HG03045 (cell line): ENCODE measurements at regions not wholly inside any gene's neighbourhood (a gene's known extent, or its start where the extent isn't known, plus 50 kb on each side); places are given as distances from the start of the nearest gene placed in this dataset.
"Not testable (repeated sequence)": the region's sequence is repeated elsewhere in the genome, so short reads cannot be mapped to it uniquely, and the experiment has no call there.

Experiments used
- ATAC-seq: cut with Tn5 transposase; IDR thresholded peaks from one replicate; pipeline ENCODE4 v1.9.1; 2021; ENCODE audit warnings: mild to moderate bottlenecking, moderate library complexity; ENCODE audit not compliant: unreplicated experiment

DNA sequence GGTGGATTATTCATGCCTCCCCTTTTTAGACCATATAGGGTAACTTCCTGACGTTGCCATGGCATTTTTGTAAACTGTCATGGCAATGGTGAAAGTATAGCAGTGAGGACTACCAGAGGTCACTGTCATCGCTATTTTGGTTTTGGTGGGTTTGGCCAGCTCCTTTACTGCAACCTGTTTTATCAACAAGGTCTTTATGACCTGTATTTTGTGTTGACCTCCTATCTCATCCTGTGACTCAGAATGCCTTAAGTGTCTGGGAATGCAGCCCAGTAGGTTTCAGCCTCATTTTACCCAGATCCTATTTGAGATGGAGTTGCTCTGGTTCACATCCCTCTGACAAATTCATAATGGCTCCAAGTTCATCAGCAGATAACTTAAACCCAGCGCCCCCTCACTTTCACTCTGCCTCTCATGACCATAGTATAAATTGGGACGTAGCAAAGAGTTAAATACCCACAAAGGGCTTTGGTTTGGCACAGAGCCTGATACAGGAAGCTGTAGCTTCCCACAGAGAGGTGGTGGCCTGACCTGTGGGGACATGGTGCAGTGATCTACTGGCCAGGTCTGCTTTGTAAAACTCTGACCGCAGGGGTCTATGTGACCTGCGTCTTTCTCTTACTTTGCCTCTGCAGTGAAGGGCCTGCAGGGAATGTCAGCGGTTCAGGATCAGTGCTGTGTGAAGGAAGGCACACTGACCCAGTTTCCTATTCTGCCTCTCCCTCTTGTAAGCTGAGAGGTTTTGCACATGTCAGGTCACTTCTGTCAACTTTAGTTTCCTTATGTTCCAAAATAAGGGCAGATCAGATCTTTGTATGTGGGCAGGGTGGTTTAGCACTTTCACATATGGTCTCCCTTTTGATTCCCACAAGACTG lies 78.1 kb upstream of the ZNF644 start:
- no peak for ATAC-seq

DNA sequence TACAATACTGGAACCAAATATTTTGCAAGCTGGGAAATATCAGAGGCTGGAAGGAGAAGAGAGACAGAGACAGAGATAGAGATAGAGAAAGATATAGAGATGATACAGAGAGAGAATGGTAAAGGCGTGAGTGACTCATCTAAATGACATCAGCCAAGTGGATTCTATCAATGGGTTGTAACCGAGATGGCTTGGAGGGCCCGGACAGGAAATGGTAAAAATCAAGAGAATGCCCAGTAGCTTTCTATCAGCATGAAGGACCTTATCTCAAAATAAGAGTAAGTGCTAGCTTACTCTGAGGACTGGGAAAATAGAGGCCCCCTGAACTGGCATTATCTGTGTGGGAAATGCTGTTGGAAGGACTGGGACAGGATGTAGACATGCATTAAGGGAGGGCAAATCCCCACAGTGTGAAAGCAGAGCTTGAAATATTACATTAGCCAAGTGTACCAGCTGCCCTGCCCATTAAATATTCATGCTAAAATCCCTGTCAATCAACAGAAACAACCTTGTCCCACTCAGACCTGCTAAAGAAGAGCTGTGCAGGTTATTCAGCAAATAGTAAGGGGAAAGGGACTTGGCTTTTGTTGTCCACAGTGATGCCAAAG lies 76.6 kb upstream of the ZNF644 start:
- ATAC-seq = no peak

DNA sequence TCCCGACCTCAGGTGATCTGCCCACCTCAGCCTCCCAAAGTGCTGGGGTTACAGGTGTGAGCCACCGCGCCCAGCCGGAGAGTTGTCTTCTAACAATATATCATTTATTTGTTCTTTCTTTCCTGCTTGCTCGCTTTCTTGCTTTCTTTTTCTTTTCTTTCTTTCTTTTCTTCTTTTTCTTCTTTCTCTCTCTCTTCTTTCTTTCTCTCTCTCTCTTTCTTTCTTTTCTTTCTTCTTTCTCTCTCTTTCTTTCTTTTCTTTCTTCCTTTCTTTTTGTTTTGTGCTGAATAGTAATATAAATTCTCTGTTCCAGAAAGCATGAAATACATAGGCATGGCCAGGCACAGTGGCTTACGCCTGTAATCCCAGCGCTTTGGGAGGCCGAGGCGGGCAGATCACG lies 73.5 kb upstream of the ZNF644 start:
- not testable (repeated sequence) for ATAC-seq

DNA sequence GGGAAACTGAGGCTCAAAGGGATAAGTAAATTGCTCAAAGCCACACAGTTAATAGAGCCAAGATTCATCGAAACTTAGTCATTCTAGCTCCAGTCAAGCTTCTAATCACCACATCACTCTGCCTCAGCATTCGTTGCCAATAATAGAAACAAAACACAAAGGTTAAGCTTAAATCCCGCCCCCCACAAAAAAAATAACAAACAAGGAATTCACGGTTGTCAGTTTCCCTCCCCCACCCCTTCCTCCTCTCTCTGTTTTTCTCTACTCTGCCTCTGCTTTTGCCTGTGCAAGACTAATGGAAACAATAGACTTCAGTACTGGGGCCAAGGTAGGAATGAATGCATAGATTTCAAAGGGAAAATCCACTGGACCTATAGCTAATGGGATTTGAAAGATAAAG lies 70.7 kb upstream of the ZNF644 start:
- ATAC-seq = no peak

DNA sequence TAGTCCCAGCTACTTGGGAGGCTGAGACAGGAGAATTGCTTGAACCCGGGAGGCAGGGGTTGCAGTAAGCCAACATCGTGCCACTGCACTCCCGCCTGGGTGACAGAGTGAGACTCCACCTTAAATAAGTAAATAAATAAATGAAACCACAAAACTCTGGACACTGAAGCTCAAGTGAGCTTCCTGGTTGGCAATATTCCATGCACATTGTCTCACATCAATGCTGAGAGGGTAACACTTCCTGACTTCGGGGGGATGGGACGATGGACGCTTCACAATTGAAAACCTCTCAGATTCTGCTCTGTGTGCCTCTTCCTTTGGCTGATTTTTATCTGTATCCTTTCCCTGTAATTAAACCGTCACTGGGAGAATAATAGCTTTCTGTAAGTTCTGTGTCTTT lies 70.0 kb upstream of the ZNF644 start:
- no peak for ATAC-seq

DNA sequence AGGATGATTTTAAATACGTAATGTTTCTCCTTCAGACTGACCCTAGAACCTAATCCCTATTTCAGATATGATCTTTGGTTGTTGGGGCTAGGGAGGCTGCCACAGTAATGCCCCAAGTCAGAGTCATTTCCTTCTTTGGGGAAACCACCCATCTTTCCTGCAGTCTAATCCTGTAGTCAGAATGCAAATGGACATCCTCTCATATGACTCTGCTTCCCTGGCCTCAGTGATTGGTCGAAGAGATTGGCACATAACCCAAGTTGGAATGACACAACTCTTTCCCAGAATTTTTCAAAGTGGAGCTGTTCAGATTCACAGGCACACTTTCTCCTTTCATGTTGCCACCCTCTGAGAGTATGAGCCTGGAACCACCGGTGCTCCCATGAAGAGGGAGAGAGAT lies 58.8 kb upstream of the ZNF644 start:
- ATAC-seq = no peak

DNA sequence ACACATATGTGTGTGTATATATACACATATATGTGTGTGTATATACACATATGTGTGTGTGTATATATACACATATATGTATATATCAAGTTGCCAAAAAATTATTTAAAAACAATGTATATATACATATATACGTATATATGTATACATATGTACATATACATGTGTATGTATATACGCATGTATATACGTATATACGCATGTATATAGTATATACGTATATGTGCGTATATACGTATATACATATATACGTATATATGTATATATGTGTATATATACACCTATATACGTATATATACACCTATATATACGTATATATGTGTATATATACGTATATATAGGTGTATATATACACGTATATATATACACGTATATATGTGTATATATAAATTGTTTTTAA lies 57.0 kb upstream of the ZNF644 start:
- no peak for ATAC-seq

DNA sequence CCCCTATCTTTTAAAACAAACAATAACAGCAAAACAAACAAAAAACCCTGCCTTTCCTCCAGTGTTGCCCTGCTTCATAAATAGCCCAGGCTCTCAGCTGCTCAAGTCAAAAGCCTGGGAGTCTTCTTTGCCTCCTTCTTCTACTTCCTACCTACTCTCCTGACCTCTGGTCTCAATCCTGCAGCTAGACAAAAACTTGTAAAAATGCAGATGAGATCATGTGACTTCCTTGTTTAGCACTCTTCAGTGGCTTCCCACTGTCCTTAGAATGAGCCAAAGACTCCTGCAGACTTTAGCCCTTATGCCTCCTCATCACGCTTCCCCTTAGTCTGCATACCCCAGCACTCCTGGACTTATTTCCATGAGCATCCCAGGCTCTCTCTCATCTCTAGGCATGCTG lies 55.0 kb upstream of the ZNF644 start:
- ATAC-seq = no peak

DNA sequence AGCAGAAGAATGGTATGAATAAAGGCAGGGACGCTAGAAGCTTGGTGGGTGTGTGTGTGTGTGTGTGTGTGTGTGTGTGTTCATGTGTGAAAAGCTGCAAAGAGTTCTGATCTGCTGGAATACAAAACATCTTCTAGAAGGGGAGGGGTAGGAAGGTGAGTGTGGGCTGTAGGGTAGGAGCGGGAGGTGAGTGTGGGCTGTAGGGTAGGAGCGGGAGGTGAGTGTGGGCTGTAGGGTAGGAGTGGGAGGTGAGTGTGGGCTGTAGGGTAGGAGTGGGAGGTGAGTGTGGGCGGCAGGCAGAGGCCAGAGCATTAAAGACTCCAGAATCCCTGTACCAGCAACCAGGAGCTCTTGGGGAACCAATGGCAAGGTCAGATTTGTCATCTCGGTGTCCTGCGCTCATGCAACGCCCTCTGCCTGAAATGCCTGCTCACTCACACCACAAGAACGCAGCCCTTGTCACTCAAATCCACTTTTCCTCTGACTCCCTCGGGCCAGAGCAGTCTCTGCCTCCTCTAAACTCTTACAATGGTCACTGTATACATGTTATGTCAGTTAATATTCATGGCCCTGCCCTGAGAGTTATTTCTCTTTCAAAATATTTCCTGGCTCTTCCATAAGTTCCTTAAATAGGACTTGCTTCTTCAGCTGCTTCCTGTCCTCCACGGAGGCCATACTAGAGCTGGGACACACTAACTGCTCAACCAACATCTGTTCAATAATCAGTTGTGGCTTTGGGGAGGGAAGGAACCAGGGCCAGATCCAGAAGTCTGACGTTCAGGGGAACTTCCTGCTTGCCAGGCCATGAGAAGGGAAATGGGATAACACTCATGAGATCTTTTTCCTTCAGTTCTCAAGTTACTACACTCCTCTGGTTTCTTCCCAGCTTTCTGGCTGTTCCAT lies 53.6 kb upstream of the ZNF644 start:
- ATAC-seq = no peak

DNA sequence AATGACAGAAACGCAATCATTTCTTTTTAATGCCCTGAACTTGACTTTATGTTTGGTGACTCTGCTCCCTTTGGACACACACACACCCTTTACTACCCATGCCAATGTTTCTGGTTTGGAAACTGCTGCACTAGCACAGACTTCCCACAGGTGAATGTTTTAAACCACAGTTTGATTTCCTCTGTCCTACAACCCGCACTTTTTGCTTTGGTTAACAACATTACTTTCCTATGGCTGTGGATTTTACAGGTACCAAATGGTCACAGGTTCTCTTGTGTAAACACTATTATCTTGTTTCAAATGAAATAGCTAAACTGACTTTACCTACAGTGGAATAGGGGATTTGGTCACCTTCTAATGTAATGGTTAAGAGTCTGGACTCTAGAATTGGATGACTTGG lies 51.5 kb upstream of the ZNF644 start:
- ATAC-seq = no peak

DNA sequence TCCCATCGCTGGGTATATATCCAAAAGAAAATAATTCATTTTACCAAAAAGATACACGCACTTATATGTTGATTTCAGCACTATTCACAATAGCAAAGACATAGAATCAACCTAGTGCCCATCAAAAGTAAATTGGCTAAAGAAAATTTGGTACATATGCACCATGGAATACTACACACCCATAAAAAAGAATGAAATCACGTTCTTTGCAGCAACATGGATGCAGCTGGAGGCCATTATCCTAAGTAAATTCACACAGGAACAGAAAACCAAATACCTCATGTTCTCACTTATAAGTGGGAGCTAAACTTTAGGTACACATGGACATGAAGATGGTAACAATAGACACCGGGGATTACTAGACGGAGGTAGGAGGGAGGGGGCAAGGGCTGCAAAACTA lies 50.0 kb upstream of the ZNF644 start:
- ATAC-seq = no peak
